GM12801 (cell line): ENCODE measurements at regions not wholly inside any gene's neighbourhood (a gene's known extent, or its start where the extent isn't known, plus 50 kb on each side); places are given as distances from the start of the nearest gene placed in this dataset.

Experiments
- CTCF ChIP-seq: IDR thresholded peaks from one replicate; pipeline ENCODE4 v1.5.1; 2011; ENCODE audit warnings: control low read depth; ENCODE audit not compliant: insufficient read length; ENCODE audit errors: extremely low read depth

- no peak for TF ChIP-seq CTCF
Observed at GRCh38 chr11:23991165-23991539, 505.7 kb upstream of the LUZP2 start.

DNA sequence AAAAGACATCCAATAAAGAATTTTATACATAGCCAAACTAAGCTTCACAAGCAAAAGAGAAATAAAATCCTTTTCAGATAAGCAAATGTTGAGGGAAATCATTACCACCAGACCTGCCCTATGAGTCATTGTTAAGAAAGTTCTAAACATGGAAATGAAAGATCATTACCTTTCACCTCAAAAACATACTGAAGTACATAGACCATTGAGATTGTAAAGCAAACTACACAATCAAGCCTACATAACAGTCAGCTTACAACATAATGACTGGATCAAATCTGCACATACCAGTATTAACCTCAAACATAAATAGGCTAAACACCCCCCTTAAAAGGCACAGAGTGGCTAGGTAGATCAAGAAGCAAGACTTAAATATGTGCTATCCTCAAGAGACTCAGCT lies 501.0 kb upstream of the LUZP2 start:
- TF ChIP-seq CTCF = no peak

DNA sequence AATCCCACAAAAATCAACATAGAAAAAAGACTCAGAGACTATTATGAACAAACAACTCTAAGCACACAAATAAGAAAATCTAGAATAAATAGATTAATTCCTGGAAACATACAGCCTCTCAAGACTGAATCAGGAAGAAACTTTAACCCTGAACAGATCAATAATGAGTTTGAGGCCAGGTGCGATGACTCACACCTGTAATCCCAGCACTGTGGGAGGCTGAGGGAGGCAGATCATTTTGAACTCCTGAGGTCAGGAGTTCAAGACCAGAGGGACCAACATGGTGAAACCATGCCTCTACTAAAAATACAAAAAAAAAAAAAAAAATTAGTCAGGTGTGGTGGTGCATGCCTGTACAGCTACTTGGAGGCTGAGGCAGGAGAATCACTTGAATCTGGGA lies 499.5 kb upstream of the LUZP2 start:
- no peak for TF ChIP-seq CTCF

DNA sequence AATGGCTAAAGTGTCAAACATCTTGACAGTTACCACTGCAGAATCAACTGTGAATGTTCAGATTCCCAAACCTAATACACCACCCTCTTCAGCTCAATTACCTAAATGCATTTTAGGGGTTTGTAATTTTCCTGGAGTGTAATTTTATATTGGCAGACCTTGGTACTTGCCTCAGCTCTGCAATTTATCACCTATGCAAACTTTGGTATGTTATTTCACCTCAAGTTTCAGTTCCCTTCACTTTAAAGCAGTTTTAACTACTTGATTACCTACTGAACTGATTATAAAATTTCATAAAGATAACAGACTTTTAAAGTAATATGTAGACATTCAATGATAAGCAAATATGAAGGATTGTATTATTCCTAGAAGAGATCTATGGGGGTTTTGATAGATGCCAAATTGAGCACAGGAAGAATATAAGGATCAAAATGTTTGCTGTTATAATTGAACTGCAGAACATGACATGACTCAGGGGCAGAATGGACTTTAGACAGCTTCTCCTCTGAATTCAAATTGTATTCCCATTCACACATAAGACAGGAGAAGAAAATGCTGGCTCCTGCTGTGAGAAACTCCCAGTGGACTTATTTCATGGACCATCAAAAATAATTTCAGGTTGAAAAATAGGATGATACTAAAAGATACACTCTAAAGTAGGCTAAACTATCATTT lies 491.5 kb upstream of the LUZP2 start:
- TF ChIP-seq CTCF = no peak

DNA sequence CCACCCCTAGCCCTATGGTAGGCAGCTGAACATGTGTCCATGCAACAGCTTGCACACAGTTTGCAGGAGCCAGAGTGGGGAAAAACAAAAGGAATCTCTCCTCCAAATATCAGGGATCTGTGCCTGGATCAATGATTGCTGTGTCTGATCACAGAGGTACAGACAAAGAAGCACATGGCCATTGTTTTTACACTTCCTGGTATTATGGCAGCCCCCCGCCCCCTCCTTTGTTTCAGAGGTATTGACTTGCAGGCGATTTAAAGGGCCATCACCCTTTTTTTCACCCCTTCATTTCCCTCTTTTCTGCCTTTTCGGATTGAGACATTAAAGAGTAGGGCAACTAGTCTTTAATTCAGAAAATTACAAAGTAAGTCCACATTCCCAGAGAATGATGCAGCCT lies 453.0 kb upstream of the LUZP2 start:
- no peak for TF ChIP-seq CTCF

GRCh38 chr11:24046731-24047130 lies 450.1 kb upstream of the LUZP2 start:
- TF ChIP-seq CTCF = no peak

DNA sequence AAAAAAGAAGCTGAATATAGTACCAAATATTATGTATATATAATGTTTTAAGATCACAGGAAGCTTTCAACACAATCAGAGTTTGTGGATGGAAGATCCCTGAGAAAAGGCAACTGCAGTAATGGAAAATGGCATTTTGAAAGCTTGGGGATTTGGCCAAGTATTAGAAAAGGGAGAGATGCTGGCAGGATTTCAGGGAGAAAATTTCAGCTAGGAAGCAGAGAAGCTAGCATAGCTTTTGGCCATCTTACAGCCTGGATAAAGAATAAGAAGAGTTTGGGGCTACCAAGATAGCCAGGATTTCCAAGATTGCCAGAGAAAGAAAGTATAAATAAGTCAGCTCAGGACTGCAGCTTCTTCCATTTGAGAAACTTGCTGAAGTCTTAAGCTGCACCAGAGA lies 440.8 kb upstream of the LUZP2 start:
- no peak for TF ChIP-seq CTCF
